RWPE1 (cell line): ENCODE measurements at regions not wholly inside any gene's neighbourhood (a gene's known extent, or its start where the extent isn't known, plus 50 kb on each side); places are given as distances from the start of the nearest gene placed in this dataset.

Source experiments
- CTCF ChIA-PET: fragments of 350-600 bp; sonication (Branson Sonifier 250); formaldehyde crosslinking; extraction: SDS; loops from one replicate; lab custom pipeline; 2021; lab: Yijun Ruan, JAX
- POLR2A ChIA-PET: fragments of 400-600 bp; formaldehyde crosslinking; extraction: SDS; loops from one replicate; lab custom pipeline; 2020; ENCODE audit warnings: antibody characterized with exemption; ENCODE audit not compliant: low non-redundant PET; lab: Yijun Ruan, JAX
- DNase-seq: peaks from one replicate; pipeline ENCODE4 v3.0.0; 2012; ENCODE audit warnings: low spot score
- H3K27ac ChIP-seq: fragments of 450-650 bp; 2 replicates; pipeline ENCODE4 v1.5.1; 2017
- CTCF ChIP-seq: fragments of 450-650 bp; conservative IDR thresholded peaks from 2 replicates; pipeline ENCODE4 v1.5.1; 2017; ENCODE audit warnings: low read depth, mild to moderate bottlenecking

GRCh38 chr6:2403546-2403945, 158.1 kb upstream of the GMDS start:
- no peak overlapping the region for H3K27ac ChIP-seq
- POLR2A ChIA-PET, result no interaction called here
- no peak for DNase-seq
- CTCF ChIA-PET, result interaction anchor here (0.6 kb wide), 1 partner anchor 59 kb away, joined by 3 read pairs; no protein-coding TSS in a partner anchor
- no peak for TF ChIP-seq CTCF

- ChIA-PET POLR2A (no interaction called here), CTCF (interaction anchor here (0.6 to 1.0 kb wide), 5 partner anchors 26 to 1416 kb away, joined by 3 to 7 read pairs (median 4); no protein-coding TSS in a partner anchor)
- no peak overlapping the region for H3K27ac ChIP-seq
- no peak for TF ChIP-seq CTCF
- no peak for DNase-seq
These were observed 151.6 kb upstream of the GMDS start for GRCh38 chr6:2396846-2397630.

GRCh38 chr6:2396042-2396657, 150.7 kb upstream of the GMDS start:
- CTCF ChIA-PET, result interaction anchor here (0.6 to 1.0 kb wide), 3 partner anchors 53 to 337 kb away, joined by 3 to 5 read pairs (median 3); no protein-coding TSS in a partner anchor
- no peak for DNase-seq
- no peak for TF ChIP-seq CTCF
- H3K27ac ChIP-seq, result no peak overlapping the region
- POLR2A ChIA-PET, result no interaction called here

- no peak overlapping the region for H3K27ac ChIP-seq
- POLR2A ChIA-PET, result no interaction called here
- CTCF ChIA-PET, result no interaction called here
- no peak for TF ChIP-seq CTCF
- no peak for DNase-seq
These were observed 143.3 kb upstream of the GMDS start for GRCh38 chr6:2388554-2389324.

GRCh38 chr6:2387445-2387844, 142.0 kb upstream of the GMDS start:
- no peak overlapping the region for H3K27ac ChIP-seq
- CTCF ChIA-PET, result interaction anchor here (0.6 kb wide), 1 partner anchor 13 kb away, joined by 3 read pairs; no protein-coding TSS in a partner anchor
- no peak for TF ChIP-seq CTCF
- POLR2A ChIA-PET, result no interaction called here
- no peak for DNase-seq

- TF ChIP-seq CTCF, result no peak
- POLR2A ChIA-PET, result no interaction called here
- no peak overlapping the region for H3K27ac ChIP-seq
- CTCF ChIA-PET, result interaction anchor here (0.6 kb wide), 1 partner anchor 41 kb away, joined by 3 read pairs; no protein-coding TSS in a partner anchor
- DNase-seq, result no peak
These were observed 140.1 kb upstream of the GMDS start for GRCh38 chr6:2385471-2385983.
